ENCODE measurements at regions not wholly inside any gene's neighbourhood (a gene's known extent, or its start where the extent isn't known, plus 50 kb on each side); places are given as distances from the start of the nearest gene placed in this dataset.

GRCh38 chr14:51511265-51511664, 140.4 kb upstream of the FRMD6 start:
- TF ChIP-seq CTCF (IDR thresholded peaks at IDR 0.05; ENCODE audit: low read depth, low read length, poor library complexity, severe bottlenecking): no peak
- no peak for TF ChIP-seq EZH2phosphoT487 (IDR thresholded peaks at IDR 0.05; ENCODE audit: borderline replicate concordance, low read length)
- no peaks in the 10 kb centered on the region for H3K9me3 ChIP-seq (ENCODE audit: control insufficient read depth, insufficient read depth, low read length)
- no peak overlapping the region for H3K4me2 ChIP-seq (ENCODE audit: low read length)
- H3K27ac ChIP-seq (ENCODE audit: low read depth, low read length): no peak overlapping the region
- peaks cover 2% of the 10 kb centered on the region; the same call in 1 of the 2 replicates for H3K27me3 ChIP-seq (ENCODE audit: control insufficient read depth, low read length)
- no peaks in the 10 kb centered on the region for H3K9me2 ChIP-seq (replicated peaks; ENCODE audit: control insufficient read depth, low read length)
- no peaks in the 10 kb centered on the region for H3K4me1 ChIP-seq (ENCODE audit: control insufficient read depth, low read length)
- no peaks in the 10 kb centered on the region for H3K36me3 ChIP-seq (ENCODE audit: control insufficient read depth, low read length)
- H3F3A ChIP-seq (ENCODE audit: control insufficient read depth, insufficient read depth): no peaks in the 10 kb centered on the region
- H3K79me2 ChIP-seq (ENCODE audit: control insufficient read depth, low read length): no peaks in the 10 kb centered on the region
- no peaks in the 10 kb centered on the region for H4K20me1 ChIP-seq (ENCODE audit: control insufficient read depth, insufficient read depth, low read depth, low read length)
- H3K4me3 ChIP-seq (ENCODE audit: low read length): no peak overlapping the region

- Histone ChIP-seq H3K9me3 (ENCODE audit: control insufficient read depth, insufficient read depth, low read length) (no peaks in the 10 kb centered on the region), H3K27ac (ENCODE audit: low read depth, low read length) (no peak overlapping the region), H3K4me1 (ENCODE audit: control insufficient read depth, low read length) (no peaks in the 10 kb centered on the region), H3K27me3 (ENCODE audit: control insufficient read depth, low read length) (no peaks in the 10 kb centered on the region; the same call in 1 of the 2 replicates), H3F3A (ENCODE audit: control insufficient read depth, insufficient read depth) (no peaks in the 10 kb centered on the region), H3K79me2 (ENCODE audit: control insufficient read depth, low read length) (no peaks in the 10 kb centered on the region), H3K9me2 (replicated peaks; ENCODE audit: control insufficient read depth, low read length) (no peaks in the 10 kb centered on the region), H3K4me2 (ENCODE audit: low read length) (no peak overlapping the region), H3K36me3 (ENCODE audit: control insufficient read depth, low read length) (no peaks in the 10 kb centered on the region), H4K20me1 (ENCODE audit: control insufficient read depth, insufficient read depth, low read depth, low read length) (no peaks in the 10 kb centered on the region), H3K4me3 (ENCODE audit: low read length) (no peak overlapping the region)
- TF ChIP-seq CTCF (IDR thresholded peaks at IDR 0.05; ENCODE audit: low read depth, low read length, poor library complexity, severe bottlenecking) (no peak), EZH2phosphoT487 (IDR thresholded peaks at IDR 0.05; ENCODE audit: borderline replicate concordance, low read length) (no peak)
Measured at GRCh38 chr14:51512316-51512715, 139.4 kb upstream of the FRMD6 start.

GRCh38 chr14:51513281-51513680, 138.4 kb upstream of the FRMD6 start:
- Histone ChIP-seq H3K79me2 (ENCODE audit: control insufficient read depth, low read length) (no peaks in the 10 kb centered on the region), H3F3A (ENCODE audit: control insufficient read depth, insufficient read depth) (no peaks in the 10 kb centered on the region), H3K9me2 (replicated peaks; ENCODE audit: control insufficient read depth, low read length) (no peaks in the 10 kb centered on the region), H3K27ac (ENCODE audit: low read depth, low read length) (no peak overlapping the region), H3K4me3 (ENCODE audit: low read length) (no peak overlapping the region), H3K4me1 (ENCODE audit: control insufficient read depth, low read length) (no peaks in the 10 kb centered on the region), H4K20me1 (ENCODE audit: control insufficient read depth, insufficient read depth, low read depth, low read length) (no peaks in the 10 kb centered on the region), H3K9me3 (ENCODE audit: control insufficient read depth, insufficient read depth, low read length) (no peaks in the 10 kb centered on the region), H3K4me2 (ENCODE audit: low read length) (no peak overlapping the region), H3K27me3 (ENCODE audit: control insufficient read depth, low read length) (no peaks in the 10 kb centered on the region), H3K36me3 (ENCODE audit: control insufficient read depth, low read length) (no peaks in the 10 kb centered on the region)
- TF ChIP-seq EZH2phosphoT487 (IDR thresholded peaks at IDR 0.05; ENCODE audit: borderline replicate concordance, low read length) (no peak), CTCF (IDR thresholded peaks at IDR 0.05; ENCODE audit: low read depth, low read length, poor library complexity, severe bottlenecking) (no peak)

DNA sequence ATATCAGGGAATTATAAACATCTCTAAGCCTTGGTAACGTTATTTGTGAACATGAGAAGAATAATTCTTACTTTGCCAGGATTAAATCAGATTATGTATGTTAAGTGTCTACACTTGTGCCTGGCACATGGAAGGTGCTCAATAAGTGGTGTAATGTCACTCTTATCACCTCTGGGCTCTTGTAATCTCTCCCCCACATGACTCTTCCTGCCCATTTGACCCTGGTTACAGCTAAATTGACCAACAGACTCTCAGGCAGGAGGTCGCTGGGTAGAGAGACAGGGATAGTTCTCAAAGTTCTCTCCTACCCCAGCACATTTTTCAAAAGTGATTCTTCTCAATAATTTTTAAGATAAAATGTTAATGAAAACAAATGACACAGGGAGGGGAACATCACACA, 137.8 kb upstream of the FRMD6 start:
- Histone ChIP-seq H3K79me2 (ENCODE audit: control insufficient read depth, low read length) (no peaks in the 10 kb centered on the region), H3K4me3 (ENCODE audit: low read length) (no peak overlapping the region), H3K4me2 (ENCODE audit: low read length) (no peak overlapping the region), H3K4me1 (ENCODE audit: control insufficient read depth, low read length) (no peaks in the 10 kb centered on the region), H3K9me2 (replicated peaks; ENCODE audit: control insufficient read depth, low read length) (no peaks in the 10 kb centered on the region), H3K27ac (ENCODE audit: low read depth, low read length) (no peak overlapping the region), H3K27me3 (ENCODE audit: control insufficient read depth, low read length) (no peaks in the 10 kb centered on the region), H3K9me3 (ENCODE audit: control insufficient read depth, insufficient read depth, low read length) (no peaks in the 10 kb centered on the region), H3K36me3 (ENCODE audit: control insufficient read depth, low read length) (no peaks in the 10 kb centered on the region), H3F3A (ENCODE audit: control insufficient read depth, insufficient read depth) (no peaks in the 10 kb centered on the region), H4K20me1 (ENCODE audit: control insufficient read depth, insufficient read depth, low read depth, low read length) (no peaks in the 10 kb centered on the region)
- TF ChIP-seq CTCF (IDR thresholded peaks at IDR 0.05; ENCODE audit: low read depth, low read length, poor library complexity, severe bottlenecking): no peak
- no peak for TF ChIP-seq EZH2phosphoT487 (IDR thresholded peaks at IDR 0.05; ENCODE audit: borderline replicate concordance, low read length)

Measured in DOHH2 (cell line).